AG09319 (cell line): ENCODE measurements at regions not wholly inside any gene's neighbourhood (a gene's known extent, or its start where the extent isn't known, plus 50 kb on each side); places are given as distances from the start of the nearest gene placed in this dataset.

Source experiments
- DNase-seq: peaks from one replicate; pipeline ENCODE4 v3.0.0-alpha.2; 2010; ENCODE audit warnings: low read depth; ENCODE audit errors: extremely low read depth
- CTCF ChIP-seq: IDR thresholded peaks from 2 replicates; pipeline ENCODE4 v1.5.1; 2011; ENCODE audit warnings: low read depth, mild to moderate bottlenecking, inconsistent platforms, low read length, moderate library complexity

GRCh38 chr16:65538976-65539375 lies 417.1 kb upstream of the CDH11 start:
- TF ChIP-seq CTCF, result no peak
- no peak for DNase-seq

- no peak for DNase-seq
- no peak for TF ChIP-seq CTCF
These were observed 415.5 kb upstream of the CDH11 start for GRCh38 chr16:65537336-65537735.

- no peak for DNase-seq
- TF ChIP-seq CTCF, result no peak
These were observed 412.3 kb upstream of the CDH11 start for GRCh38 chr16:65534121-65534528.

GRCh38 chr16:65532846-65533245 lies 411.0 kb upstream of the CDH11 start:
- TF ChIP-seq CTCF, result no peak
- DNase-seq, result no peak

- no peak for DNase-seq
- TF ChIP-seq CTCF, result no peak
These were observed 410.4 kb upstream of the CDH11 start for GRCh38 chr16:65532258-65532657.

- TF ChIP-seq CTCF, result no peak
These were observed 409.6 kb upstream of the CDH11 start for GRCh38 chr16:65531475-65531874.

GRCh38 chr16:65525707-65526106 lies 403.8 kb upstream of the CDH11 start:
- DNase-seq, result no peak
- TF ChIP-seq CTCF, result no peak

More at GRCh38 chr16:65531475-65531874, 409.6 kb upstream of the CDH11 start:
- no peak for DNase-seq
